ENCODE measurements at regions not wholly inside any gene's neighbourhood (a gene's known extent, or its start where the extent isn't known, plus 50 kb on each side); places are given as distances from the start of the nearest gene placed in this dataset.

DNA sequence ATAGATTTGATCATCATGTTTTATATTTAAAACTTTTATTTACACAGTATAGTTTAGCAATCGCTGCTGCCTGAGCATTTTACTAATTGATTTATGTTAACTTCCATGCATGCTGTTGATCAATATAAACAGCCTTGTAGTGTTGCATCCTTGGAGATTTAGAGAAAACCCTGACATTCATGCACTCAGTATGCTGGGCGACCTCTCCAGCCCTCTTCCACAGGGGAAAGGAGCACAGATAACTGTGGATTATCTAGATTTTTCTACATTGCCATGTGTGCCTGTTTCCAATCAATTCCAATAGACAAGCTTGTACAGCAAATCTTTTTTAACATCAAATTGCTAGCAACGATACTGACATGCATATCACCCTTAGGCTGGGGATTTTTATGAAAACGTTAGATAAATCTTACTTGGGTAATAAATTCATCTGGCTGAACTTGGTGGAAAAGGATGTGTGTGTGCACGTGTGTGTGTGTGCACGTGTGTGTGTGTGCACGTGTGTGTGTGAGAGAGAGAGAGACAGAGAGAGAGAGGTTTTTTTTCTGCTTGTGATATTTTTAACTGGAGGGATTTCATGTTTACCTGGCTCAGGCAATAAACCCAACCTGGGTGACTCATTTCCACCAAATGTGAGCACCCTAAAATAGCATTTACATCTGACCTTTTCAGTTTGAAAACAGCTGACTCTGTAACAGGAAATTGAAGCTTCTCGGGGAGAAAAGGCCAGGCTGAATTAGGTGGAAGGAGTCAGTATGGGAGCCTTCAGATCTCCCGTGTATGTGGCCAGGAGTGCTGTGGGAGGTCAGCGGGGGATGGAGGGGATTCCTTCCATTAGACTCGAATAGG, 339.8 kb downstream of the PRDM2 start:
- Histone ChIP-seq H3K36me3 (replicated peaks; ENCODE audit: insufficient read depth, low read depth) (no peaks in the 10 kb centered on the region), H3K4me3 (no peak overlapping the region), H4K20me1 (ENCODE audit: insufficient read depth, poor library complexity, severe bottlenecking) (no peaks in the 10 kb centered on the region), H3K27ac (no peak overlapping the region), H3K9me3 (ENCODE audit: low read depth) (peaks cover 4% of the 10 kb centered on the region), H3K4me2 (no peak overlapping the region), H3K79me2 (no peaks in the 10 kb centered on the region), H2AFZ (no peak overlapping the region), H3K4me1 (ENCODE audit: insufficient read depth) (no peaks in the 10 kb centered on the region), H3K27me3 (no peaks in the 10 kb centered on the region), H3K9me2 (replicated peaks; ENCODE audit: insufficient read depth) (no peaks in the 10 kb centered on the region)
- TF ChIP-seq, protein P1, sequence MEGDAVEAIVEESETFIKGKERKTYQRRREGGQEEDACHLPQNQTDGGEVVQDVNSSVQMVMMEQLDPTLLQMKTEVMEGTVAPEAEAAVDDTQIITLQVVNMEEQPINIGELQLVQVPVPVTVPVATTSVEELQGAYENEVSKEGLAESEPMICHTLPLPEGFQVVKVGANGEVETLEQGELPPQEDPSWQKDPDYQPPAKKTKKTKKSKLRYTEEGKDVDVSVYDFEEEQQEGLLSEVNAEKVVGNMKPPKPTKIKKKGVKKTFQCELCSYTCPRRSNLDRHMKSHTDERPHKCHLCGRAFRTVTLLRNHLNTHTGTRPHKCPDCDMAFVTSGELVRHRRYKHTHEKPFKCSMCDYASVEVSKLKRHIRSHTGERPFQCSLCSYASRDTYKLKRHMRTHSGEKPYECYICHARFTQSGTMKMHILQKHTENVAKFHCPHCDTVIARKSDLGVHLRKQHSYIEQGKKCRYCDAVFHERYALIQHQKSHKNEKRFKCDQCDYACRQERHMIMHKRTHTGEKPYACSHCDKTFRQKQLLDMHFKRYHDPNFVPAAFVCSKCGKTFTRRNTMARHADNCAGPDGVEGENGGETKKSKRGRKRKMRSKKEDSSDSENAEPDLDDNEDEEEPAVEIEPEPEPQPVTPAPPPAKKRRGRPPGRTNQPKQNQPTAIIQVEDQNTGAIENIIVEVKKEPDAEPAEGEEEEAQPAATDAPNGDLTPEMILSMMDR (IDR thresholded peaks at IDR 0.05; ENCODE audit: poor library complexity) = no peak
- TF ChIP-seq EZH2phosphoT487 (IDR thresholded peaks at IDR 0.05; ENCODE audit: low read depth, severe bottlenecking, unreplicated experiment) (no peak), EZH2 (IDR thresholded peaks at IDR 0.05; ENCODE audit: borderline replicate concordance) (no peak)
- 66% methylated on average over 11 of the region's 11 CpGs for WGBS (ENCODE audit: low lambda C conversion rate, missing lambda C conversion rate)
- DNase-seq (ENCODE audit: low spot score) = no peak

DNA sequence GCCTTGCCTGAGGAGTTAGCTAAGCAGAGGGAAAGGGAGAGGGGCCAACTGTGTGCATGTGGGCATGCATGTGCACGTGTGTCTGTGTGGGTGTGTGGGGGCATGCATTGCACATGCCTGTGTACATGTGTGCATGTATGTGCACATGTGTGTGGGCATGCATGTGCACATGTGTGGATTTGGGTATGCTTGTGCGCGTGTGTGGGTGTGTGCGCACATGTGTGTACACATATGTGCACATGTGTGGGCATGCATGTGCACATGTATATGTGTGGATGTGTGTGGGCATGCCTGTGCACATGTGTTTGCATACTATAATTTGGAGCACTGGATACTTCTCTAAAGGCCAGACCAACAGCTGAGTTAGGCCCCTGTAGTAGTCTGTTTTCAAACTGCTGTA, 350.0 kb downstream of the PRDM2 start:
- no peak overlapping the region for H3K4me2 ChIP-seq
- no peaks in the 10 kb centered on the region for H3K9me2 ChIP-seq (replicated peaks; ENCODE audit: insufficient read depth)
- H3K9me3 ChIP-seq (ENCODE audit: low read depth) = no peaks in the 10 kb centered on the region
- 63% methylated on average over 4 of the region's 4 CpGs for WGBS (ENCODE audit: low lambda C conversion rate, missing lambda C conversion rate)
- no peak overlapping the region for H3K27ac ChIP-seq
- no peaks in the 10 kb centered on the region for H3K4me1 ChIP-seq (ENCODE audit: insufficient read depth)
- H3K79me2 ChIP-seq = no peaks in the 10 kb centered on the region
- H3K36me3 ChIP-seq (replicated peaks; ENCODE audit: insufficient read depth, low read depth) = no peaks in the 10 kb centered on the region
- H4K20me1 ChIP-seq (ENCODE audit: insufficient read depth, poor library complexity, severe bottlenecking) = no peaks in the 10 kb centered on the region
- no peak overlapping the region for H3K4me3 ChIP-seq
- no peak overlapping the region for H2AFZ ChIP-seq
- DNase-seq (ENCODE audit: low spot score) = no peak
- TF ChIP-seq, protein P1 (IDR thresholded peaks at IDR 0.05; ENCODE audit: poor library complexity) = no peak
- TF ChIP-seq EZH2phosphoT487 (IDR thresholded peaks at IDR 0.05; ENCODE audit: low read depth, severe bottlenecking, unreplicated experiment) (no peak), EZH2 (IDR thresholded peaks at IDR 0.05; ENCODE audit: borderline replicate concordance) (no peak)
- no peaks in the 10 kb centered on the region for H3K27me3 ChIP-seq

DNA sequence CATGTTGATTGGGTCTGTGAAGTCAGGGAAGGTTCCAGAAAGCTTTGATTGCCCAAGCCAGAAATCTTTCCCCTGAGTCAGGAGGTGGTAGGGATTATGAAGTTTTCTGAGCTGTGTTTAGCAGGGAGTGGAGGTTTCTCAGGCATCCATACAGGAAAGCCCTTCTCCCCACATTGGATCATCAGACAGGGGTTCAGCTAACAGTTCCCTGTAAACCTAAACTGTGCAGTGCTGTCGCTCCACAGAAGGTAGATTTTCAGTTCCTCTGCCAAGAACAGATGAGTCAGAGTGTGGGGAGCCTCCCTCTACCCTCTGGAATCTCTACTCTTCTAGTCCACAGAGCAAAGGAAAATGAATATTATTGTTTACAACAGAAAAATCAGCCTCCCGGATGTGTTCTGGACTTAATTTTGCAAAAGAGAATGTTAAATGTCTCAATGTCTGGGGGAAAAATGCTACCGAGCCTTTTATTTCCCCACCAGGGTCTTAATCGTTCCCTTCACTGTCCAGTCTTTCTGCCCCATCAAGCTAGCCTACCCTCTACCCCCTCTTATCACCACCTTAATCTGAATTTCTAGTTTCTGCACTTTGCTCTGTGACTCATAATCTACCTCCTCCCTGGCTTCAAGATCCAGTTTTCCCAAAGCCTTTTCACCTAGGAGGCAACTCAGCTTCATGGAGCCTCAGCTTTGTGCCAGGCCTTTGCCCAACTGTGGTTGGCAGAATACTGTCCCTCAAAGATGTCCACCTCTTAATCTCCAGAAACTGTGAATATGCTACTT, 355.6 kb downstream of the PRDM2 start:
- H3K79me2 ChIP-seq = no peaks in the 10 kb centered on the region
- no peak overlapping the region for H3K4me3 ChIP-seq
- H3K36me3 ChIP-seq (replicated peaks; ENCODE audit: insufficient read depth, low read depth) = no peaks in the 10 kb centered on the region
- H3K4me1 ChIP-seq (ENCODE audit: insufficient read depth) = peaks cover 4% of the 10 kb centered on the region
- no peak overlapping the region for H2AFZ ChIP-seq
- H3K9me2 ChIP-seq (replicated peaks; ENCODE audit: insufficient read depth) = no peaks in the 10 kb centered on the region
- H4K20me1 ChIP-seq (ENCODE audit: insufficient read depth, poor library complexity, severe bottlenecking) = no peaks in the 10 kb centered on the region
- DNase-seq (ENCODE audit: low spot score) = peak; percentile 26
- TF ChIP-seq, protein P1 (IDR thresholded peaks at IDR 0.05; ENCODE audit: poor library complexity) = no peak
- TF ChIP-seq EZH2 (IDR thresholded peaks at IDR 0.05; ENCODE audit: borderline replicate concordance) (no peak), EZH2phosphoT487 (IDR thresholded peaks at IDR 0.05; ENCODE audit: low read depth, severe bottlenecking, unreplicated experiment) (no peak)
- 53% methylated on average over 4 of the region's 4 CpGs for WGBS (ENCODE audit: low lambda C conversion rate, missing lambda C conversion rate)
- peak overlapping the region; percentile 14 for H3K4me2 ChIP-seq
- H3K9me3 ChIP-seq (ENCODE audit: low read depth) = no peaks in the 10 kb centered on the region
- no peaks in the 10 kb centered on the region for H3K27me3 ChIP-seq
- peak overlapping the region; percentile 47 for H3K27ac ChIP-seq

All from hepatocyte (in vitro differentiated cells).